Activated gamma-delta T cell treated with Interleukin-2 at 50 U/mL for 16 hours (primary cell): ENCODE measurements at regions not wholly inside any gene's neighbourhood (a gene's known extent, or its start where the extent isn't known, plus 50 kb on each side); places are given as distances from the start of the nearest gene placed in this dataset.
"Not testable (repeated sequence)": the region's sequence is repeated elsewhere in the genome, so short reads cannot be mapped to it uniquely, and the experiment has no call there.

Experiments used
- DNase-seq: peaks from one replicate; pipeline ENCODE4 v3.0.0-alpha.2; 2020

DNA sequence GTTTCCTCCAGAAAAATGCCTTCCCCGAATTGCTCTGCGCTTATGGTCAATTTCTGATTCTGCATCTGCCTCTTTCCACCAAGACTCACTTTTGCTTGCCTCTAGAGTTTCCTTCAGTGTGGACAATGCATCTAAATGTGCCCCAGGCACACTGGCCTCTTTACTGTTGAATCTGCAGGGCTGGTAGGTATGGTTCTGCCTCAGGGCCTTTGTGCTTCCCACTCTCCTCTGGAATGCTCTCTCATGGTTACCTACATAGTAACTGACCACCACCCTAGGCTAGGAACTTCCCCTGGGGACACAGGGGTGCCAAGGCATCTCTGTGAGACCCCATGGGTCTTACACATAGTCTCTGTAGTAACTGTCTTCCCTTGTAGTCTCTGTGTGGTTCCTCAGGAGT, 1258.6 kb downstream of the CDH12 start:
- DNase-seq, result no peak

DNA sequence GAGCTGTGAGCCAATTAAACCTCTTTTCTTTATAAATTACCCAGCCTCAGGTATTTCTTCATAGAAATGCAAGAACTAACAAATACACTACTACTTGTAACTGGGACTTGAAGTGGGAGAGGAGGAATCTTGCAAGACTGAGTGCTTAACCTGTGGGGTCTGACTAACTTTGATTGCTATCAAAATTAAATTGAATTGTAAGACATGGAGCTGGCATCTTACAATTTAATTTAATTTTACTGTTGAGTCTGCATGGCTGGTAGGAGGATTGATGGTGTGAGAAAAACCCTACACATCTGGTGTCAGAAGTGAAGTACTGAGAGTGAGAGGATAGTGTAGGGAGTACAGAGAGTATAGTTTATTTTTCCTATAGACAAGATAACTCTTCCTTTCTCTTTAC, 1259.9 kb downstream of the CDH12 start:
- DNase-seq, result no peak

DNA sequence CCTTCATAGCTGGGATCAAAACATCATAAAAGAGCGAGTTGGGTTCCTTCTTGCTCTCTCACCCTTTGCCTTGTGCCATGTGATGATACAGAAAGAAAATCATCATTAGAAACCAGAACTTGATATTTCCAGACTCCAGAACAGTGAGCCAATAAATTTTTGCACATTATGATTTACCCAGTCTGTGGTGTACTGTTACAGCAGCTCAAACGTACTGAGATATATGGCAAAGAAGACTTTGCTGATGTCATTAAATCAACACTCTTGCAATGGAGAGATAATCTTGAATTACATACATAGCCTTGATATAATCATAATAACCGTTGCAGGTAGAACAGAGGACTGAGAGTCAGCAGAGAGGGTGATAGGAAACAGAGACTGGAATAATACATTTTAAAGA, 1271.6 kb downstream of the CDH12 start:
- no peak for DNase-seq

DNA sequence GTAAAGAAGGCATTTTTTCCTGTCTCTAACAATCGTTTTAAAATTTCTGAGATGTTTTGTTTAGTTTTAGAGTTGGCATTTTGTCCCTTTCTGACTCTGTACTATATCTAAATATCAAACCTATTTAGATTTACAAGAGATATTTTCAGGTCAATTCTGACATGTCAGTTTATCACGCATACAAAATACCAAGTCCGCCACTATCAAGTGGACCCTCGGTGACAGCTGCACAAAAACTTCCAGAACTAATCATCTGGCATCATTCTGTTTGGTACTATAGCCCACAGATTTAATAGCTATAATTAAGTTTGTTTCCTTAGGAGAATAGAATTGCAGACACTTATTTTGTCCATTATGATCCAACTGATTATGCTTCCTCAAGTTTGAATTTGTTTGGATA, 1278.2 kb downstream of the CDH12 start:
- no peak for DNase-seq

DNA sequence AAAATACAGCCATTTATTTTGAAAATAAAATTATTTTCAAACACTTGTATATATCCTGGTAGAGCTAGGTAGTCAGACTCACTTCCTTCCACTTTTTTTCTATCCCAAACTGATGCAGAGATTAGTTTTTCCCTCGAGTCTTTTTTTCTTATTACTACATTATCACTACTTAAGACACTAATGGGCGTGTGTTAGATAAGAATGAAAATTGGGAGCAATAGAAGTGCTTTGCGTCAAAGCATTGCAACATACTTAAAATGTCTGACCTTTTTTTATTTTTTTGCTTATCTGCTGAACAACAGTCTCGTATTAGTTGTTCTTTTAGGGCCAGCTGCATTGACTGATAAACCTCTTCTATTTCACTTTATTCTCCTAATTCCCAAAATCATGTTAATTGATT, 1278.7 kb downstream of the CDH12 start:
- DNase-seq, result no peak

DNA sequence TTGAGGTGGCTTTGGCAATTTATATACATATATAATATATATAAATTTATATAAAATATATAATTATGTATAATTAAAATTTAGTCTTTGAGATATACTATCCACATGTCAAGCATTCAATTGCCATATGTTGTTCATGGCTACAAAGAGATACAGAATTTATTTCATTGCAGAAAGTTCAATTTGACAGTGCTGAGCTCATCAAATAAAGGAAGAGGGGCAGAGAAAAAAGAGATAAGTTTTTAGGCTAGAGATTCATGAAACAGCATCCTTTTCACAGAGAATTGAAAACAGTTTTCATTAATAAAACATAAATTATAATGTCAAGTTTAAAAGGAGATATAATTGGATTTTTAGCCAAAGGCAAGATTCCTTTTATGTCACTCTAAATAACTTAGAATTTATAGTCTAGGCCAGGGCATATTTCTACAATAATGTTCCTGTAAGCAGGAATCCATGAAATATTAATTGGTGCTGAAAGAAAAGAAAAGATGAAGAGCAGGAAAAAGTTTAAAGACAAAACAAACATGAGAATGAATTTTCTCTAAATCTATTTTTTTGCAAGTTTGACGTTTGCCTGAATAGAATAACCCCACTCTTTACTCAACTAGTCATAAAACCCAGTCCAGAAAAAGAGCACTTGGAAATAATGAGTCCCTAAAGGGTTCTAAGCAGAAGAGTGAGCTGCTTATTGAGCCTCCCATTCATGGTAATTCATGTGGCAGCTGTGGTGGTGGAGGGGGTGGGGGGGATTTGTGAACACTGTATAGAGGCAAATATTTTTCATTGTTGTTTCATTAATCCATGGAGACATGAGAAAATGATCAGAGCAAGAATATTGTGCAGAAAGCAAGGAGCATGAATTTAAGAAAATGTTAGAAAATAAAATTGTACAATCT, 1279.5 kb downstream of the CDH12 start:
- no peak for DNase-seq

DNA sequence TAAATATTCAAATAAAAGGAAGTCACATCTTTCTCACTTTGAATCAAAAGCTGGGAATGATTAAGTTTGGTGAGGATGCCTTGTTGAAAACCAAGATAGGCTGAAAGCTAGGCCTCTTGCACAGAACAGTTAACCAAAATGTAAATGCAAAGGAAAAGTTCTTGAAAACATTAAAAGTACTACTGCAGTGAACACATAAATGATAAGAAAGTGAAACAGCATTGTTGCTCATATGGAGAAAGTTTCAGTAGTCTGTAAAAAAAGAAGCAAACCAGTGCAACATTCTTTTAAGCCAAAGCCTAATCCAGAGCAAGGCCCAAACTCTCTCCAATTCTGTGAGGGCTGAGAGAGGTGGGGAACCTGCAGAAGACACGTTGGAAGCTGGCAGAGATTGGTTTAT, 1281.9 kb downstream of the CDH12 start:
- DNase-seq, result not testable (repeated sequence)

DNA sequence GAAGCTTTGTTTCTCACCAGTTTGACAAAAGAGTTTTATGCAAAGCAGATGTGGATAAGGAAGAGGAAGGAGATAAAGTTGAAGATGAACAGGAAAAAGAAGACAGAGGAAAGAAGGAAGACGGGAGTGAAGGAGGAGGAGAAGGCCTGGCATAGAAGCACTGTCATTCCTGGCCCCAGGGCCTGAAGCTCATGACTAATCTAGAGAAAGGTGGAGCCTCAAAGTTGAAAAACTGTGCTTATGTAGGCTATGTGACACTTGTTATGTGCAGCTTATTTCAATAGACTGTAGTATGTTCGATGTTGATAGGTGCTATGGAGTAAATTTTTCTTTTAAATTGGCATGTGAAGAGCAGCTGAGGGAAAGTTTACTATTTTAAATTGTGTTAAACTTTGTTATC, 1294.0 kb downstream of the CDH12 start:
- not testable (repeated sequence) for DNase-seq

DNA sequence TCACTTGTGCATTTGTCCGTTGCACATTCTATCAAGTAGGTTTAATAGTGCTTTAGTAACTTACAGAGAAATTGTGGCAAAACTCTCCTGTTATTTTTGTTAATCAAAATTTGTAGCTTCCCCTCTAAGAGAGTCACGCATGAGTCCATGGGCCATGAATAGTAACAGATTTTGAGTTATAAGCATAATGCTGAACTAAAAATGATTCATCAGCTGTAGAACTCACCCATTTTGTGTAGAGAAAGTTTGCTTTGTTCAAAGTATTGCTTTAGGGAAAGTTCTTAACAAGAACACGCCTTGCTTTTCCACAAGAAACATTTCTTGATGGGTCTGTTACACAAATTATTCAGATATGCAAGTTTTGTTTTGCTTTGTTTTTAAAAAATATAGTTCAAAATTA, 1300.9 kb downstream of the CDH12 start:
- not testable (repeated sequence) for DNase-seq

DNA sequence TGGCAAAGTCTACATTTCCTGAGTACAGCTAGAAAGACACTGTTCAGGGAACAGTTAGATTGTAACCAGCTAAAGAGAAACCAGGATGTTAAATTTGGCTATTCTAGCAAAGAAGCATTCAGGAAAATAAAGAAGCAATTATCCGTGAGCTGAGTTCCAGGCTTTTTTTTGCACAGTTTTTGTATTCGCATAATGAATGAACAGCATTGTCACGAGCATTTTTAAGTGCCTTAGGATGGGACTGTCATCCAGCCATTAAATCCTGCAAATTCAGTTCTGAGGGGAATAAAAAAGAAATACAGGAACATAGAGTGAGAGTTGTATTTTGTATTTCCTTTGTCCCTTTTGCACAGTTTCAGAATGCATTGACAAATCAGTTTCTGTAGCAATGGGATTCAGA, 1302.2 kb downstream of the CDH12 start:
- not testable (repeated sequence) for DNase-seq

DNA sequence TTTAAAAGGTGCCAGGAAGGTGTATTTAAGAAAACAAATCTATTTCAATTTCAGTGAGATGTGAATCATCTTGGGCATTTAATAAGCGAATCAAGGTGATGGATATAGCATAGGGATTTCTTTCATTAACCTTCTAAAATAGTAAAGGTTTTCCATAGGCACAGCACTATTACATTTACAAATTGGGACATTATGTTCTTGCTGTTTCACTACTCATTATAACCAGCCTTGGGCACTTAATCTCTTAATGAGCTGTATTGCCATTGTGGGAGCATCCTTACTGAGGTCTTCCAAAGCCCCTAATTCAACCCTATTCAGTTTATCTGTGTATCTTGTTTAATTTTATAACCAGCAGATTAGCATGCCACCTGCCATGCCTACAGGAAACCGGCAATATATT, 1305.5 kb downstream of the CDH12 start:
- DNase-seq, result not testable (repeated sequence)

DNA sequence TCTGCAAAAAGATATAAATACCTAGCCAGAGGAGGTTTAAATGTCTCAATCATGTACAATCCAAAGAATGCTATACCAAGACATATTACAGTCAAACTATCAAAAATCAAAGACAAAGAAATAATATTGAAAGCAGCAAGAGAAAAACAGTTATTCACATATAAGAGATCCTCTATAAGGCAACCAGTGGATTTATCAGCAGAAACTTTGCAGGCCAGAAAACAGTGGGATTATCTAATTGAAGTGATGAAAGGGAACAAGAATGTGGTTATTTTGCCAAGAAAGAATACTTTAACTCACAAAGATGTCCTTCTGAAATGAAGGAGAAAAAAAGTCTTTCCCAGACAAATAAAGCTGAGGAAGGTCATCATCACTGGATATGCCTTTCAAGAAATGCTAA, 1318.0 kb downstream of the CDH12 start:
- not testable (repeated sequence) for DNase-seq

DNA sequence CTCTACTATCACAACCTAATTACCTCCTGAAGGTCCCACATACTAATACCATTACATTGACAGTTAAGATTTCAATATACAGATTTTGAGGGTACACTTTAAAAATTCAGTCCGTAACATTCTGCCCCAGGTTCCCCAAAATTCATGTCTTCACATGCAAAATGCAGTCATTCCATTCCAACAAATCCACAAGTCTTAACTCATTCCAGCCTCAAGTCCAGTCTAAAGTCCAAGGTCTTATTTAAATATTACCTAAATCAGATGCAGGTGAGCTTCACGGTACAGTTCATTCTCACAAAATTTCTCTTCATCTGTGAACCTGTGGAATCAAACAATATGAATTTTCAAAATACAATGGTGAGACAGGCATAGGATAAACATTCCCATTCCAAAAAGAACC, 1332.0 kb downstream of the CDH12 start:
- DNase-seq, result not testable (repeated sequence)

DNA sequence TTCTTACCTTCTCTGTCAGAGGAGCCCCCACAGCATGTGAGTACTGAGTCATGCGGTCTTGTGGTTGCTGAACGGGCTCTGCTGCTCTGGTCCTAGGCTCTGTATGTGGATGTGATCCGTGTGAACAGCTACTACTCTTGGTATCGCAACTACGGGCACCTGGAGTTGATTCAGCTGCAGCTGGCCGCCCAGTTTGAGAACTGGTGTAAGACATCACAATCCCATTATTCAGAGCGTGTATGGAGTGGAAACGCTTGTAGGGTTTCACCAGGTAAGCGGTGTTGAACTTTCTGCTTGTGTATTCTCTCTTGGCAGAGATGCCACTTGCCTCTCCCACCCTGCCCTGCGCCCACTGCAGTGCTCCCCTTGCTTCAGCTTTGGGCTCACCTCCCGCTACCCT, 1356.2 kb downstream of the CDH12 start:
- not testable (repeated sequence) for DNase-seq

DNA sequence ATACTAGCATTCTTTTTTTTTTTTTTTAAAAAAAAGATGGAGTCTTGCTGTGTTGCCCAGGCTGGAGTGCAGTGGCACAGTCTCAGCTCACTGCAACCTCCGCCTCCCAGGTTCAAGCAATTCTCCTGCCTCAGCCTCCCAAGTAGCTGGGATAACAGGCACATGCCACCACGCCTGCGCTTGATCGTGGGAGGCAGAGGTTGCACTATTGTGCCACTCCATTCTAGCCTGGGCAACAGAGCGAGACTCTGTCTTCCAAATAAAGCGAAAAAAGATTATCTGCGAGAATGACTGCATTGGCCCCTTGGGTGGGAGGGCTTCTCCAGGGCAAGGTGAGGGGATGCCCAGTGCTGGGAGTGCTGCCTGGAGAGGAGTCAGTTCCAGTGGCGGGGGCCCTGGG, 1357.1 kb downstream of the CDH12 start:
- DNase-seq, result not testable (repeated sequence)

DNA sequence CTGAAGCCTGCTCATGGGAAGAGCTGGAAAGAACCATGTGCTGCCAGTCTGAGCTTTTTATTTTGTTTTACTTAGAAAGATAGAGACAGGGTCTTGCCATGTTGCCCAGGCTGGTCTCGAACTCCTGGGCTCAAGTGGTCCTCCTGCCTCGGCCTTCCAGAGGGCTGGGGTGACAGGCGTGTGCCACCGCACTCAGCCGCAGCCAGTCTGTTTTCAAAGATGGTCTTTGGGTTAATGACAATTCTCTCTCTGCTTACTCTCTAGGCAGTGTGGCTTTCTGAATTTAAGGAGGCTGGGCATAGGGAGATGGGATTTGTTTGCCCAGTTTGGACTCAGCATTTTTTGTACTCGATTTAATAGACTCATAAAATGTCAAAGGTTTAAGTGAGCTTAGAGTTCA, 1357.9 kb downstream of the CDH12 start:
- DNase-seq, result not testable (repeated sequence)

DNA sequence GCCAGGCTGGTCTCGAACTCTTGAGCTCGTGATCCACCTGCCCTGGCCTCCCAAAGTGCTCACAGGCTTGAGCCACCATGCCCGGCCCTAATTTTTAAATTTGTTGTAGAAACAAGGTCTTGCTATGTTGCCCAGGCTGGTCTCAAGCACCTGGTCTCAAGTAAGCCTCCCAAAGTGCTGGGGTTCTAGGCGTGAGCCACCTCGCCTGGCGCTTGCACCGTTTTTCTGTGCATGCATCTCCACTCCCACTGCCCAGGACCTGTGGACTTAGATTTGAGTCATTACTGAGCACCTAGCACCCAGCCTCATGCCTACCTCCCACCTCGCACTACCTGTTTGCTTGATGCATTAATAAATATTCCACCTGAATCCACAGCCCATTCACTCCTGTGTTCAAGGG, 1359.1 kb downstream of the CDH12 start:
- DNase-seq, result not testable (repeated sequence)

DNA sequence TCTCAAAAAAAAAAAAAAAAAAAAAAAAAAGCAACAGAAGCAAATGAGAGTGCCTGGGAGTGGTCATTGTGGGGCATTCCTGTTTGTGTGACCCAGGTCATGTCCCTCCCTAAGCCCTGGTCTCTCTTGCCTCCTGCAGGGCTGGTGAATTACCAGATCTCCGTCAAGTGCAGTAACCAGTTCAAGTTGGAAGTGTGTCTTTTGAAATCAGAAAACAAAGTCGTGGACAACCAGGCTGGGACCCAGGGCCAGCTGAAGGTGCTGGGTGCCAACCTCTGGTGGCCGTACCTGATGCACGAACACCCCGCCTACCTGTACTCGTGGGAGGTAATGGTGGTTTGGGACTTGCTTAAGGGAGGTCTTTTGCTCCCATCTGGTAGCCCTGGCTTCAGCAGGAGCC, 1362.0 kb downstream of the CDH12 start:
- DNase-seq, result not testable (repeated sequence)

DNA sequence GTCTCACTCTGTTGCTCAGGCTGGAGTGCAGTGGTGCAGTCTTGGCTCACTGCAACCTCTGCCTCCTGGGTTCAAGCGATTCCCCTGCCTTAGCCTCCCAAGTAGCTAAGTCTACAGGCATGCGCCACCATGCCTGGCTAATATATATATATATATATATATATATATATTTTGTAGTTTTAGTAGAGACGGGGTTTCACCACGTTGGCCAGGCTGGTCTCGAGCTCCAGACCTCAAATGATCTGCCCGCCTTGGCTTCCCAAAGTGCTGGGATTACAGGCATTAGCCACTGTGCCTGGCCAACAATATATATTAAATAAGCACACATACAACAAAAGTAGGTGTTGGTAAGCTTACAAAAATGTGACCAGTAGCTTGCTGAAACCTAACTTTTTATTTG, 1364.3 kb downstream of the CDH12 start:
- not testable (repeated sequence) for DNase-seq

DNA sequence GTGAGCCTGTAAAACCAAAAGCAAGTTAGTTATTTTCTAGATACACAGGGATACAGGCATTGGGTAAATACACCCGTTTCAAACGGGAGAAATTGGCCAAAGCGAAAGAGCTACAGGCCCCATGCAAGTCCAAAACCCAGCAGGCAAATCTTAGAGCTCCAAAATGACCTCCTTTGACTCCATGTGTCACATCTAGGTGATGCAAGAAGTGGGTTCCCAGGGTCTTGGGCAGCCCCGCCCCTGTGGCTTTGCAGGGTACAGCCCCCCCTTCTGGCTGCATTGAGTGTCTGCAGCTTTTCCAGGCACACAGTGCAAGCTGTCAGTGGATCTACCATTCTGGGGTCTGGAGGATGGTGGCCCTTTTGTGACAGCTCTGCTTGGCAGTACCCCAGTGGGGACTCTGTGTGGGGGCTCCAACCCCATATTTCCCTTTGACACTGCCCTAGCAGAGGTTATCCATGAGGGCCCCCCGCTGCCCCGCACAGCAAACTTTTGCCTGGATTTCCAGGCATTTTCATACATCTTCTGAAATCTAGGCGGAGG, 1367.6 kb downstream of the CDH12 start:
- not testable (repeated sequence) for DNase-seq

DNA sequence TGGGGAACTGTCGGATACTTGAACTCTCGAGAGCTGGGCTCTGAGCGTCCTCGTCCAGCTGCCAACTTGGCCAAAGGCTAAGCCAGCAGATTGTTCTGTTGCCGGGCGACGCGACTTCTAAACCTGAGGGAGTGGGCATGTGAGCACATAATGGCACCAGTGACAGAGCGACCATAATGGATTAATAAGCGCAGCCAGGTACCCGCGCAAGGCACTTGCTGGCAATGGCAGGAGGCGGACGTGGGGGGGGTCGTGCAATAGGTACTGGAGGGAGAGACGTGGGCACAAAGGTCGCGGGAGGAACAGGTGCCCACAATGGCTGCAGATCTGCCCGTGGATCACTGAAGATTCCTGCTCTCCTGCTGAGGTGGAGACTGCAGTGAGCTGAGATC, 1368.7 kb downstream of the CDH12 start:
- DNase-seq, result not testable (repeated sequence)

DNA sequence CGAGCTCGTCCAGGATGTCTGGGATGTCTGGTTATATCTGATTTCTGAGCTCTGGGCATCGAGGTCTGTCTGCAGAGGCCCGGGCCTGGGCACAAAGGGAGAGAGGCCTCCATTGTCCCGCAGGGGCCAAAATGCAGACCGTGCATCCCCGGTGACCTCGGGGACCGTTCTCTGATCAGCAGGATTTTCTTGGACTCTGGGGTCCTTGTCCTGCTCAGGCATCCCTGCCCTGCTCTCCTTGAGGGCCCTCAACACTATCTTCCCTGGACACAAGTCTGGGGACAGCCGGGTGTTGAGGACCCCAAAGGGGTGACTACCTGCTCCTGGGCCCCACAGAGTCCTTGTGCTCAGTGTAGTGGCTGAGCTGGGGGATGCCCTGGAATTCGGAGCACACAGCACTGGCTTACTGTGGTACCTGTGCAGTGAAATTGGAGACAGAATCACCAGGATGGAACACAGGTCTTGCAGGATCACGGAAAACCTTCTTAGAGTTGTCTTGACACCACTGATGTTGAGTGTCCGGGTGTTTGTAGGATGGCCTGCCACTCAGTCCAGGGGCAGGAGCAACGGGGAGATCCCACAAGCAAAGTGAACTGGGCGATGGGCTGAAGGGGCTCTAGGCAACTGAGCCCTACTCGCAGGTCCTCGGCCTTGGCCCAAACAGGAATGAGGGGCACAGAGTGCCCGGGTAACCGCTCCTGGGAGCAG, 1369.2 kb downstream of the CDH12 start:
- DNase-seq, result not testable (repeated sequence)

DNA sequence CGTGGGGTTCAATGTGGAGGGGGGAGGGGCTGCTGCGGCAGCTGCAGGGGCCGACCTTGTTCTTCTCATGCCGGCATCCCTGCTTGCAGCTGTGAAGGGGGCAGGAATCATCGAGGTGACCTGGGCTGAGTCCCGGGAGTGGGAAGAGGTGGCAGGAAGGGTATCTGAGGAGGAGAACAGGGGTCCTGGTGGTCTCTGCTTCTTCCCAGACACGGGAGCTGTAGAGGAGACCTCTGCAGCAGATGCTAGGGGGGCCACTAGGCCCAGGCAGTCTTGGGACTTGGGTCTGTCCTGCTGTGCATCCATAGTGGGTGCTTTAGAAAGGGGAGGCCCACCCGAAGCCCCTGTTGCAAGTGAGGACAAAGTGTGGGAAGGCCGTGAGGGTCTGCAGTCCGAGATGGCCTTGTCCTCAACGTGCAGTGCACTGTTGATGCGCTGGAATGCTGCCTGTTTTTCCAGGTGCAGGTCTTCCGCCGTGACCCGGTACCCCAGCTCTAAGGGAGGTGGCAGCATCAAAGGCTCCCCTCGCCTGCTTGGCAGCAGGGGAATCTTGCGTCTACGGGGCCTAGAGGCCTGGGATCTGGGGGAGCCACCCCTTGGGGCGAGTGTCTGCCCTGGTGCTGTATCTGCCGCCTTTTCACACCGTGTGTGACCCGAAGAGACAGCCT, 1370.0 kb downstream of the CDH12 start:
- DNase-seq, result not testable (repeated sequence)
